Stimulated activated CD4-positive, alpha-beta T cell treated with anti-CD3 and anti-CD28 coated beads, Interleukin-4, amount 100 ng/mL, for 24 hours (primary cell): ENCODE measurements at regions not wholly inside any gene's neighbourhood (a gene's known extent, or its start where the extent isn't known, plus 50 kb on each side); places are given as distances from the start of the nearest gene placed in this dataset.
A peak's percentile ranks its signal among the peaks of the same experiment; 100 is the strongest.
"Not testable (repeated sequence)": the region's sequence is repeated elsewhere in the genome, so short reads cannot be mapped to it uniquely, and the experiment has no call there.

Experiments used
- DNase-seq: peaks from one replicate; pipeline ENCODE4 v3.0.0-alpha.2; 2020

GRCh38 chr3:82141592-82141991 is 380.1 kb upstream of the GBE1 start:
- no peak for DNase-seq

- no peak for DNase-seq
Measured at GRCh38 chr3:82137861-82138260, 376.4 kb upstream of the GBE1 start.

GRCh38 chr3:82137050-82137449 is 375.6 kb upstream of the GBE1 start:
- no peak for DNase-seq

- DNase-seq = peak; percentile 34
Measured at GRCh38 chr3:82133070-82133606, 371.7 kb upstream of the GBE1 start.

- DNase-seq = no peak
Measured at GRCh38 chr3:82132210-82133069, 371.0 kb upstream of the GBE1 start.

- DNase-seq = no peak
Measured at GRCh38 chr3:82130046-82130445, 368.6 kb upstream of the GBE1 start.

GRCh38 chr3:82129221-82129801 is 367.9 kb upstream of the GBE1 start:
- DNase-seq = no peak

- DNase-seq = no peak
Measured at GRCh38 chr3:82128271-82128670, 366.8 kb upstream of the GBE1 start.

- no peak for DNase-seq
Measured at GRCh38 chr3:82122554-82123345, 361.3 kb upstream of the GBE1 start.

GRCh38 chr3:82114589-82114988 is 353.1 kb upstream of the GBE1 start:
- DNase-seq = no peak

- DNase-seq = not testable (repeated sequence)
Measured at GRCh38 chr3:82110721-82111120, 349.3 kb upstream of the GBE1 start.

GRCh38 chr3:82103241-82103640 is 341.8 kb upstream of the GBE1 start:
- DNase-seq = no peak

GRCh38 chr3:82100378-82100777 is 338.9 kb upstream of the GBE1 start:
- no peak for DNase-seq

GRCh38 chr3:82093641-82094040 is 332.2 kb upstream of the GBE1 start:
- DNase-seq = no peak

- DNase-seq = no peak
Measured at GRCh38 chr3:82088749-82089148, 327.3 kb upstream of the GBE1 start.

- DNase-seq = no peak
Measured at GRCh38 chr3:82087958-82088357, 326.5 kb upstream of the GBE1 start.

- DNase-seq = no peak
Measured at GRCh38 chr3:82085851-82086475, 324.5 kb upstream of the GBE1 start.

GRCh38 chr3:82085356-82085755 is 323.9 kb upstream of the GBE1 start:
- no peak for DNase-seq

GRCh38 chr3:82084824-82085223 is 323.4 kb upstream of the GBE1 start:
- DNase-seq = no peak

- no peak for DNase-seq
Measured at GRCh38 chr3:82082796-82083195, 321.4 kb upstream of the GBE1 start.

GRCh38 chr3:82081351-82081750 is 319.9 kb upstream of the GBE1 start:
- no peak for DNase-seq

- DNase-seq = no peak
Measured at GRCh38 chr3:82080792-82081191, 319.3 kb upstream of the GBE1 start.

- no peak for DNase-seq
Measured at GRCh38 chr3:82080261-82080660, 318.8 kb upstream of the GBE1 start.
